22Rv1 (cell line): ENCODE measurements at regions not wholly inside any gene's neighbourhood (a gene's known extent, or its start where the extent isn't known, plus 50 kb on each side); places are given as distances from the start of the nearest gene placed in this dataset.

ENCODE experiments used
- CTCF ChIP-seq: fragments of 450-650 bp; IDR thresholded peaks from 2 replicates; pipeline ENCODE4 v1.5.1; 2017; ENCODE audit warnings: mild to moderate bottlenecking
- ZFX ChIP-seq: fragments of 450-650 bp; IDR thresholded peaks from 2 replicates; pipeline ENCODE4 v1.6.1; 2017; ENCODE audit warnings: antibody characterized with exemption, borderline replicate concordance

- no peak for TF ChIP-seq CTCF
- TF ChIP-seq ZFX, result no peak
Measured at GRCh38 chr15:53036641-53037040, 246.5 kb upstream of the ONECUT1 start.
